ENCODE measurements at regions not wholly inside any gene's neighbourhood (a gene's known extent, or its start where the extent isn't known, plus 50 kb on each side); places are given as distances from the start of the nearest gene placed in this dataset.

DNA sequence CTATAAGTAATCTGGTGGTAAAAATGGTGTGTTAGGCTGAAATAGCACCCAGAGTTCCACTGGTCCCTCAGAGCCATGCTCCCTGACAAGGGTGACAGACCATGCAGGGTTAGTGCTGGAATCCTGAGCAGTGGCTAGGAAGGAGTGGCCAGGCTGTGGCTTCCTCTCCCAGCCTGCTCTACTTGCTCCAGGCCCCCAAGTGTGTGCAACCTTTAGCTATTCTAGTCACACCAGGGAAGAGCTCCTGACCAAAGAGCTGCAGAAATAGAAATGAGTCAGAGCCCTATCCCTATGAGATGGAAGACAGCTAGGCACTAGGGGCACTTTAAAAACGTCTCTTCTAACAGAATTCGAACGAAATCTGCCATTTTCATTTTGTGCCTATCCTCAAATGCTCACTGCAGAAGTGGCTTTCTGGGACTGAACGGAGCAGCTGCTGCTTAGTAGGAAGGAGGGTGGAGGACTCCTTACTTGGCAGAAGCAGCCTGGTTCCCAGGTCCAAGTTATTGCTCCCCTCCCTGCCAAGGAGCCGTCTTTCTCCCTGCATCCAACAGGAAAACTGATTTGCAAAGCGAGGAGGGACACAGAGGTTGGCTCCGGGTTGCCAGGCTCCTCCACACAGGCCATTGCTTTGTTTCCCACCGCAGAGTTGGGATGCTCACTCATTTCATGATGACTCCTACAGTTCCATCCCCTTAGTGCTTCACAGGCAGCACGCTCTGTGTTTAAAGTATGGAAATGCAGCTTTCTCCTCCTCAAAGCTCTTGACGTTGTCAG, 754.5 kb downstream of the C6orf118 start:
- no peak for DNase-seq (ENCODE audit: low read depth)

GRCh38 chr6:164554226-164554625, 755.2 kb downstream of the C6orf118 start:
- no peak for DNase-seq (ENCODE audit: low read depth)

DNA sequence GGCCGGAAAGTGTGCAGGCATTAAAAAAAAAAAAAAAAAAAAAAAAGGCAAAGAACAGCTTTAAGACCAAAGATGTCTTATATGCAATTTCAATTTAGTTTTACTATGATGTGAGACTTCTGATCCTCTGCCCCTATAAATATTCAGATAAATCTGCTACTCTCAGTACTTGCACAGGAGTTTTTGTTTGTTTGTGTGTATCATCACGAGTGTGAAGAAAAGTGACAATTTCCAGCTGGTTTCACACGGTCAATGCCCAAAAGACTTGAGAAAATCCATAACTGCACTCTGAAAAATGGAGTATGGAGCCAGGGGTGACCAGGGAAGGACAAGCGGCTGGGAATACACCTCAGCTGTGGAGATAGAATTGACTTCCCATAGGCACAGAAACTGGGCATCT, 757.7 kb downstream of the C6orf118 start:
- DNase-seq (ENCODE audit: low read depth): no peak

DNA sequence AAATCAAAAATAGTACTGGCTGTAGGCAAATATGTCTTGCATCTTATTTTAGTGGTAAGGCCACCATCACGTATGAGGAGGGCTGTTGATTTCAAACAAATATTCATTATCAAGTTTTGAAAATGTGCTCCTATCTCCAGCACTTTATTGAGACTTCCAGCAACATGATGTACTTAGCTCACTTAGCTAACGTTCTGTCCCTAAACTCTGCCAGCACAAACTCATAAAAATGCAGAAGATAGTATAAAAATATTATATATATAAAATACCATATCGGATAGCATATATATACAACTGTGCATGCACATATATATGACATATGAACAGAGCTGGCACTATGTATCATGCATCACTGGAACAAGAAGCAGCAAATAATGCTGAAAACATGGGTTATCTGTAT, 762.3 kb downstream of the C6orf118 start:
- no peak for DNase-seq (ENCODE audit: low read depth)

- no peak for DNase-seq (ENCODE audit: low read depth)
Observed at GRCh38 chr6:164546263-164546662, 763.1 kb downstream of the C6orf118 start.

GRCh38 chr6:164534070-164534766, 775.2 kb downstream of the C6orf118 start:
- DNase-seq (ENCODE audit: low read depth): no peak

DNA sequence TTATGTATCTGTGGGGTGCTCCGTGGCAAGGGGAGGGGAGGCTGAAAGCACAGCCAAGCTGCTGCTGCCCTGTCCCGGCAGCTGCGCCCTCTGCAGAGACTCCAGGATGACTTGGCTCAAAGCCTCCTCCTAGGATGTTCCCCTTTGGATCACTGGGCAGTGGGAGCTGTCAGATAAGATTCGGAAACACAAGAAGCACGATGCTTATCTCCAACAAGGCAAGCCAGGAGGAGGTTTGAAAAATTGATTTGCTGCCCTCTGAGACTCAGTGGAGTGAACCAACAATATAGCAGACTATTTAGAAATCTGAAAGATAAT, 776.4 kb downstream of the C6orf118 start:
- DNase-seq (ENCODE audit: low read depth): no peak

DNA sequence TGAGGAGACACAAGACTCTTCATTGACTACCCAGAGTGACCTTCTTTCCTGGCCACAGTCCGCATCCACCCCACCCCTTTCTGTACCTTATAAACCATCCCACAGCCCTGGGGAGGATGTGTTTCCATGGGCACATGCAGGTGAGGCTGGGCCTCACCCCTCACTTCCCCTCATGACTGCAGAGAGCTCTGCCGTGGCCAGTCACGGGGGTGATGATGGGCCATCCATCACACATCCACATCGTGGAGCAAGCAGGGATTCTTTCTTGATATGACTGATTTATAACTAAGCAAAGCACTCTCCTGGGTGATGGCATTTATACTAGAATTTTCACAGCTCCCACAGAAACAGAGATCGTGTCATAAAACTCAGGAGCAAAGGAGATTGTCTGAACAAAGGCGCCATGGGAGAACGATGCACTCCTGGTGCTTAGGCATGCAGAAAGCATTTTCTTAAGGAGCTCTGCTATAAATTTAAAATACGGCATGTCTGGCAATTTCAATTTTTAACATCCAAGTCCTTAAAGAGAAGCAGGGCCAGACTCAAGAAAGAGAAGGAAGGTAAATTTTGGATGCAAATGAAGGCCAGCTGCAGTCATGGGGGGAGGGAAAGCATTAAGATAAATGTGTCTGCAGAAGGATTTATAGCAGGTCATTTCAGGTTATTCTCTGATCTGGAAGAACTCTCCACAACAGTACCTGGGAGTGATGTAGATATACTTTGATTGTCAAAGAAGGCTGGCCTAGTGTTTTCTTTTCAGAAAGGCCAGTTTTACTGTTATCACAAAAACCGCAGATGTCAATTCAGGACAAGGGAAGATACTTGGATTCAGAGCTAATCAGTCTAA, 777.0 kb downstream of the C6orf118 start:
- no peak for DNase-seq (ENCODE audit: low read depth)

DNA sequence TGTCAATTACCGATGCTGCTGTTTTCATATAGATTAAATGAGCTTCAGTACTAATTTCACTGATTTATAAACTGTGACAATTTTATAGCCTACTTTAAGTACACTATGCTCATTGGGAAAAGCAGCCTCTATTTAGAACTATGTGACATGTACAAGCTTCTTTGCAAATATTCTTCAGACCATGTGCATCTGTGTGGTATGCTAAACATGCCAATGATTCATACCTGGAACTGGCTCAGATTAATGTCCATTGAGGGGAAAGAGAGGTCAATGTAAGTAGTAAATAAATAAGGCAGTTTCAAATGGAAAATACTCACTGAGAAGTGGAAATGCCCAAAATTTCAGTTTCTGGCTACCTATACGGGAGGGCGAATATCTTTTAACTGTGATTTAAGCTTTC, 777.7 kb downstream of the C6orf118 start:
- no peak for DNase-seq (ENCODE audit: low read depth)

DNA sequence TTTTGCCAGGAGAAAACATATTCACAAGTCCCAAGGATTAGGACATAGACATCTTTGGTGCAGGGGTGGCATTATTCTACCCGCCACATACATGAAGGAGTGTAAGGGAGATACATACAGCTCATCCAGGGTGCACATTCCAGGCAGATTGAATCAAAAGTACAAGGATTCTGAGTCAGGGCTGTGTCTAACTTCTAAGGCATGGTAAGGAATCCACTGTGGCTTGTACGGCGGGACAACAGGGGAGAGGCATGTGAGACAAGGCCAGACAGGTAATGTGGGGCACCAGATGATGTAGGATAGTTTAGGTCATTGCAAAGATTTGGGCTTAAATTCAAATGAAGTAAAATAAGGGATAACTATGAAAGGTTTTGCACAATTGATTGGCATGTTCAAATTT, 780.9 kb downstream of the C6orf118 start:
- DNase-seq (ENCODE audit: low read depth): no peak

- DNase-seq (ENCODE audit: low read depth): no peak
Observed at GRCh38 chr6:164523087-164523654, 786.2 kb downstream of the C6orf118 start.

DNA sequence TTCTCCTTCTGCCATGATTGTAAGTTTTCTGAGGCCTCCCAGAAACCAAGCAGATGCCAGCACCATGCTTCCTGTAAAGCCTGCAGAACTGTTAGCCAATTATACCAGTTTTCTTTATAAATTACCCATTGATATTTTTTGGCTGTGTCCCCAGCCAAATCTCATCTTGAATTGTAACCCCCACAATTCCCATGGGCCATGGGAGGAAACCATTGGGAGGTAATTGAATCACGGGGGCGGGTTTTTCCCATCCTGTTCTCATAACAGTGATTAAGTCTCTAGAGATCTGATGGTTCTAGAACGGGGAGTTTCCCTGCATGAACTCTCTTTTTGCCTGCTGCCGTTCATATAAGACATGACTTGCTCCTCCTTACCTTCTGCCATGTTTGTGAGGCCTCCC, 788.5 kb downstream of the C6orf118 start:
- no peak for DNase-seq (ENCODE audit: low read depth)

GRCh38 chr6:164507206-164507940, 802.0 kb downstream of the C6orf118 start:
- DNase-seq (ENCODE audit: low read depth): no peak

DNA sequence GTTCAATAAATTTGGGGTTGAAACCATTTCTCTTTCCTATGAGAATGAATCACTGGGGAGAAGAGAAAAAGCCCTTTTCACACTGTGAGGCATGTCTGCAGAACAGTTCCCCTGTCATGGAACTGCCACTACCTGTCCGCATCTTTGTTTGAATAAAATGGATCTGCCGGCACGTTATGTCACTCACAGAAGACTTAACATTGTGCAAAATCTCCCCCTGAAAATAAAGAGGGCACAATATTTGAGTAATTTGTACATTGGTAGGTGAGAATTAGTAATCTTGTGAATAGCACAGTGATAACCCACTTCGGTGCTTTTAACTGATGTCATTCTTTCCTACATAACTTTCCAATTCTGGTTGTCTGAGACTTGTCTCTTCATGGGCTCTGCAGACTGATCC, 804.0 kb downstream of the C6orf118 start:
- no peak for DNase-seq (ENCODE audit: low read depth)

GRCh38 chr6:164502833-164503232, 806.6 kb downstream of the C6orf118 start:
- no peak for DNase-seq (ENCODE audit: low read depth)

GRCh38 chr6:164495882-164496495, 813.4 kb downstream of the C6orf118 start:
- no peak for DNase-seq (ENCODE audit: low read depth)

DNA sequence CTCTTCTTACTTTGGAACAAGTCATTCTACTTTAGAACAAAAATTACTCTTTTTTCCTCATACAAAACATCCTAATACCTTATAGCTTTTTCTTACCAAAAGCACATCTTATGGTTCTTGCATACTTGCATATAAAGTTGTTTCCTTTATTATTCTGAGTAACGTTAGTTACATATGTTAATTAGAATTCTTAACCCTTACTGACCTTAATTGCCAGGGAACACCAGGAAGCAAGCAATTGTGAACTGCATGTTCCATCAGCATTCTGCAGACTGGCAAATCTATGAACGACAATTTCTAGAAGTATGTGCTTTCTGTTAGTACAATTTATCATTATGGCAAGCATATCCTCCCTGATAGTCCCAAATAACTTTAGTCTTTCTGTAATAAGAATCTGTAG, 831.0 kb downstream of the C6orf118 start:
- DNase-seq (ENCODE audit: low read depth): no peak

DNA sequence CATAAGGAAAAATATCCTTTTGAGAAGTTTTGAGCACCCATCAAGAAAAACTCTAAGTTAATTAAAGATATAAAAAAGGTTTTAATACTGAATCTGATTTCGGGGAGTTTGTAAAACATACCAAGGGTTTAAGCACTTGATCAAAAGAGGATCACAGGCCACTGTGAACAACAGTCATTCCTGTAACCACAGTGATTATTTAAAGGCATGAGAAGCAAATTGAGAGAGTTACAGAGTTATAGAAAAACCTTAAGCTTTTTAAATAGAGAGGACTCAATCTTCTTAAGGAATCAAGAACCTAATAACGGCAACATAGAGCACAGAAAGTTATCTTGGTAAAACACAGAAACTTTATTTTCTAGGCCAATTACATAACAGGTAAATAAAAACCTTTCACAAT, 831.6 kb downstream of the C6orf118 start:
- DNase-seq (ENCODE audit: low read depth): no peak

DNA sequence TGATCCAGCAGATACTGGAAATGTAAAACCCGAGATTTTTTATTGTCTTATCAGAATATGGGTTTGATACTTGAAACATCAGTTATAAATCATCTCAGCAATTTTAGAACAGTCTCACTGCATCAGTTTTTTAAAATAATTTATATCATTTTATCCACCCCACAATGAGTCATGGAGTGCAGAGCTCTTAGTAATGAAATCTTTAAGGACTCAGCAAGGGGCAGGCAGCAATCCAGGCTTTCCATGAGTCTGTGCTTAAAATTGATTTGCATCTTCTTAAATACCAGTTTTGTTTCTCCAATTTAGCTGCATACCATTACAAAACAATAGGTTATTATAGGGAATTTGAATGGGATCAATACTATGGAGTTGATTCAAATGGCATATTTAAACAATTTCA, 832.3 kb downstream of the C6orf118 start:
- DNase-seq (ENCODE audit: low read depth): no peak

DNA sequence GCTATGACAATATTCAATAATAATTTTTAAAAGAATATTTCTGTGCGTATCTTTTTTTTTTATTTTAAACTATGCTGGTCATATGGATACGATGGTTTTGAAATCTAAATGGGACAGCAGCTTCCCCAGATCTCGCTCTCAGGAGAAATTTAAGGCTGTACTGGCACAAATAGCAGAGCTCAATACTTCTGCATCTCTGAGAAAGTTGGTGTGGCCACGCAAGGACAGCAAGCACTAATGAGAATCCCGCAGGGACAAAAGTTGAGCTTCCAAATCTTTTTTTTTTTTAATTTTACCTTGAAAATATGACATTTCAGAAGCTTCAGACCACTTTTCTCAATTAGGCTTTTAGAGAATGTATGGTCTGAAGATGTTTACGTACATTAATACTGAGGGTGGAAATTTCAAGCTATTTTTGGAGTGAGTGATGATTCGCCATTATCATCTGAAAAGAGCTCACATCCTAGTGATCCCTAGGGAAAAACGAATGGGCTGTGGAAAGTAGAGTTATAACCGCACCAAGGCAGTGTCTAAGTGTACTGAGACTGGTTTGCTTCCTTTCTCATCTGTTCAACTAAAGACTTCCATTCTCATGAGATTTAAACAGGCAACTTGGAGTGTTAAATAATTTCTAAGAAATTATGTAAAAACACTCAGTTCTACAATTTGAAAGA, 840.0 kb downstream of the C6orf118 start:
- no peak for DNase-seq (ENCODE audit: low read depth)

GRCh38 chr6:164455835-164456234, 853.6 kb downstream of the C6orf118 start:
- no peak for DNase-seq (ENCODE audit: low read depth)

All from activated T-cell treated with anti-CD3 and anti-CD28 coated beads for 24 hours (primary cell).